ENCODE measurements at regions not wholly inside any gene's neighbourhood (a gene's known extent, or its start where the extent isn't known, plus 50 kb on each side); places are given as distances from the start of the nearest gene placed in this dataset.
A peak's percentile ranks its signal among the peaks of the same experiment; 100 is the strongest.

DNA sequence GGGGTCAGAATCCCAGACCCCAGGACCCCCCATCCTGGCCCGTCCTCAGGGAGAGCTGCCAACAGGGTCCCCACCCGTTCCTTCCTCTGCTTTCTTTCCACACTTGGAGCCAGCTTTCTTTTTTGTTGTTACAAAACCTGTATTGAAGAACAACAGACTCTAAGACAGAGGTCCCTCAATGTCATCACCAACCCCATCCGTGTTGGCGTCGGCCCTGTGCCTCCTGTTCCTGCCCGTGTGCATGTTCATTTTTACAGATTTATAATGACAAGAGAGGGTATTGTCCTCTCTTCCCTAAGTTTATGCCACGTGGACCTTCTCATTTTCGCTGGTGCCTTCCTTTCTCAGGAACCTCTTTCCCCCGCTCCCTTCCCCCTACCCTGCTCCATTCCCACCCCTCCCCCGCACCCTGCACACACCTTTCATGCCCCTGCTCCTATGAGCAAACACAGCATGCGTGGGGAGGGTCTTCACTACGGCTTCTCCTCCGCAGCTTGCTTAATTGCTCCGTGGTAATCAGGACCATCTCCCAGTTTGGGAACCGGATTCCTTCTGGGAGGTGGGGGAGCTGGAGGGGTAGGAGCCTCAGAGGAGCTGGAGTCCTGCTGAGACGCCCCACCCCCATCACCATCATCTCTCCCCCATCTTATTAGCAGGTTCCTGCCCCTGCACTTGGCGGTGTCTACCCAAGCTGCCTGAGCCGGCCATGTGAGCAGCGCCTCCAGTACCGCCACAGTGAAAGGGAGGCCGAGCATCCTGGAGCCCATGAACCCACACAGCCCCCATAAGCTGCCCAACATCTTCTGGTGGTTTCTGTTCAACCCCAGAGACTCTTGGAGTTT, 88.0 kb upstream of the INSIG1 start:
- WGBS, 2 donors, result 53% methylated on average over 21 of the region's 21 CpGs
- no peak for DNase-seq (ENCODE audit: low spot score in 2 of 2)
- H3K36me3 ChIP-seq, result no peaks in the 10 kb centered on the region
- H3K4me1 ChIP-seq, result peaks cover 0 to 27% (median 0%) of the 10 kb centered on the region in 4 donors
- no peak overlapping the region for H3K4me3 ChIP-seq
- TF ChIP-seq CTCF (IDR thresholded peaks at IDR 0.05) (no peak), EP300 (IDR thresholded peaks at IDR 0.05) (no peak), POLR2A (IDR thresholded peaks at IDR 0.05) (no peak)
- H3K27ac ChIP-seq, result peak overlapping the region in 1 of 4 donors; percentile 46
- peaks cover 0 to 18% of the 10 kb centered on the region in 2 donors for H3K27me3 ChIP-seq
- peaks cover 0 to 3% (median 0%) of the 10 kb centered on the region in 4 donors for H3K9me3 ChIP-seq

DNA sequence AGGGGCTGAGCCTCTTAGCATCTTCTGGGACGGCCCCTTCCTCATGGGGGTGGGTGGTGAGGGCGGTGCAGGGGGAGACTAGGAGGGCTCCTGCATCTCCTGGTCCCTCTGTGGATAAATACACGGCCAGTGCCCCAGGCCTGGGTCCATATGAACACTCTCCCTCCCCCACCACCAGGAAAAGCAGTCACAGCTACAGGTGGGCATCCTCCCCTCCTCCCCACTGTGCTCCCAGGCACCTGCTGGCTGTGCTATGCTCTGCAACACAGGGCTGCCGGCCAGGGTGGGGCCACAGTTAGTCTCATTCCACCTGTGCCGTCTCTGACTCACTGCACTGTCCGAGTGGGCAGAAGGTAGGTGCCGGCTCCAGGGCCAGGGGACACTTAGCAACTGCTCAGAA, 87.3 kb upstream of the INSIG1 start:
- H3K4me1 ChIP-seq, result peaks cover 0 to 30% (median 0%) of the 10 kb centered on the region in 4 donors
- H3K36me3 ChIP-seq, result no peaks in the 10 kb centered on the region
- WGBS, 2 donors, result 71 to 82% methylated on average over 4 to 7 of the region's 7 CpGs
- H3K27ac ChIP-seq, result no peak overlapping the region
- peaks cover 0 to 3% (median 0%) of the 10 kb centered on the region in 4 donors for H3K9me3 ChIP-seq
- no peak for DNase-seq (ENCODE audit: low spot score in 2 of 2)
- peaks cover 0 to 25% of the 10 kb centered on the region in 2 donors for H3K27me3 ChIP-seq
- no peak for TF ChIP-seq EP300 (IDR thresholded peaks at IDR 0.05)
- TF ChIP-seq POLR2A (IDR thresholded peaks at IDR 0.05), result no peak
- no peak for TF ChIP-seq CTCF (IDR thresholded peaks at IDR 0.05)
- H3K4me3 ChIP-seq, result no peak overlapping the region

DNA sequence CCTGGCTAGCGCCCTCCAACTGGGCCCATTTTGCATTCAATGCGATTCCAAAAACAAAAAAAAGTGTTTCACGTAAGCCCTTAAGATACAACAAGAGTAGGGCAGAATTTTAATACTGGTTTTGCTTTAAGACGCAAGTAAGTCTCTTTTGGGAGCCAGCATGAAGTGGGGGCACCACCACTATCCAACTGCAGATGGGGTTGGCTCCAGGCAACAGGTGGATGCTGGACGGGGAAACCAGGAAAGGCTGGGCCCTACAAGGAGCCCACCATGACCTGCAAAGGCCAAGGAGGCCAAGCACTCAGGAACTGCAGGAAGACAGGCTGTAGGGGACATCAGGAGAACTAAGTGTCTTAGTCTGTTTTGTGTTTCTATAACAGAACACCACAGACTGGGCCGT, 86.5 kb upstream of the INSIG1 start:
- Histone ChIP-seq H3K27me3 (peaks cover 0 to 32% of the 10 kb centered on the region in 2 donors), H3K27ac (no peak overlapping the region), H3K9me3 (peaks cover 0 to 3% (median 0%) of the 10 kb centered on the region in 4 donors), H3K36me3 (no peaks in the 10 kb centered on the region), H3K4me1 (peaks cover 0 to 30% (median 0%) of the 10 kb centered on the region in 4 donors), H3K4me3 (no peak overlapping the region)
- 92 to 93% methylated on average over 6 of the region's 6 CpGs for WGBS, 2 donors
- no peak for DNase-seq (ENCODE audit: low spot score in 2 of 2)
- TF ChIP-seq CTCF (IDR thresholded peaks at IDR 0.05) (no peak), EP300 (IDR thresholded peaks at IDR 0.05) (no peak), POLR2A (IDR thresholded peaks at IDR 0.05) (no peak)

GRCh38 chr7:155211761-155212160, 85.9 kb upstream of the INSIG1 start:
- no peaks in the 10 kb centered on the region for H3K36me3 ChIP-seq
- 91 to 96% methylated on average over 4 of the region's 4 CpGs for WGBS, 2 donors
- TF ChIP-seq EP300 (IDR thresholded peaks at IDR 0.05), result no peak
- H3K4me3 ChIP-seq, result no peak overlapping the region
- no peak overlapping the region for H3K27ac ChIP-seq
- peaks cover 0 to 24% (median 0%) of the 10 kb centered on the region in 4 donors for H3K4me1 ChIP-seq
- H3K27me3 ChIP-seq, result peaks cover 0 to 34% of the 10 kb centered on the region in 2 donors
- DNase-seq (ENCODE audit: low spot score in 2 of 2), result no peak
- H3K9me3 ChIP-seq, result peaks cover 0 to 3% (median 0%) of the 10 kb centered on the region in 4 donors

GRCh38 chr7:155212301-155213015, 85.2 kb upstream of the INSIG1 start:
- 72 to 73% methylated on average over 15 of the region's 15 CpGs for WGBS, 2 donors
- Histone ChIP-seq H3K4me1 (peaks cover 0 to 22% (median 0%) of the 10 kb centered on the region in 4 donors), H3K27me3 (peaks cover 0 to 37% of the 10 kb centered on the region in 2 donors), H3K36me3 (no peaks in the 10 kb centered on the region), H3K4me3 (no peak overlapping the region), H3K9me3 (peaks cover 0 to 3% (median 0%) of the 10 kb centered on the region in 4 donors), H3K27ac (no peak overlapping the region)
- TF ChIP-seq EP300 (IDR thresholded peaks at IDR 0.05) (no peak), CTCF (IDR thresholded peaks at IDR 0.05) (no peak), POLR2A (IDR thresholded peaks at IDR 0.05) (no peak)
- no peak for DNase-seq (ENCODE audit: low spot score in 2 of 2)
